Osteoblast (primary cell): ENCODE measurements at regions not wholly inside any gene's neighbourhood (a gene's known extent, or its start where the extent isn't known, plus 50 kb on each side); places are given as distances from the start of the nearest gene placed in this dataset.

Experiments used
- DNase-seq: peaks from one replicate; pipeline ENCODE4 v3.0.0; 2011; ENCODE audit warnings: low spot score, mixed read lengths; ENCODE audit not compliant: insufficient read length; ENCODE audit errors: missing footprints
- H2AFZ ChIP-seq: 2 replicates; pipeline ENCODE4 v1.6.0; 2011; ENCODE audit warnings: mild to moderate bottlenecking, low read length
- H3K27ac ChIP-seq: 2 replicates; pipeline ENCODE4 v1.5.1; 2011; ENCODE audit warnings: mild to moderate bottlenecking, low read depth, low read length, moderate library complexity
- H3K27me3 ChIP-seq: 2 replicates; pipeline ENCODE4 v1.6.0; 2012; ENCODE audit warnings: mild to moderate bottlenecking, control low read depth, inconsistent platforms, low read length, moderate library complexity; ENCODE audit not compliant: insufficient read depth
- H3K36me3 ChIP-seq: 2 replicates; pipeline ENCODE4 v1.5.1; 2011; ENCODE audit warnings: mild to moderate bottlenecking, low read length, control low read depth, moderate library complexity; ENCODE audit not compliant: insufficient read depth
- H3K4me1 ChIP-seq: 2 replicates; pipeline ENCODE4 v1.5.1; 2011; ENCODE audit warnings: mild to moderate bottlenecking, low read length, control low read depth, moderate library complexity; ENCODE audit not compliant: insufficient read depth
- H3K4me2 ChIP-seq: 2 replicates; pipeline ENCODE4 v1.6.0; 2011; ENCODE audit warnings: mild to moderate bottlenecking, low read length; ENCODE audit not compliant: insufficient read depth
- H3K4me3 ChIP-seq: fragments of 200-600 bp; sonication (generic); 3 replicates; pipeline ENCODE4 v1.5.1; 2012; ENCODE audit warnings: mild to moderate bottlenecking, low read length, inconsistent platforms; ENCODE audit not compliant: insufficient read depth
- H3K79me2 ChIP-seq: 2 replicates; pipeline ENCODE4 v1.6.0; 2012; ENCODE audit warnings: mild to moderate bottlenecking, low read length, control low read depth, inconsistent platforms; ENCODE audit not compliant: insufficient read depth
- H3K9me3 ChIP-seq: 2 replicates; pipeline ENCODE4 v1.5.1; 2011; ENCODE audit warnings: low read depth, low read length, control low read depth
- H4K20me1 ChIP-seq: 2 replicates; pipeline ENCODE4 v1.6.0; 2012; ENCODE audit warnings: mild to moderate bottlenecking, low read length, control low read depth; ENCODE audit not compliant: insufficient read depth
- CTCF ChIP-seq: IDR thresholded peaks from 2 replicates; pipeline ENCODE4 v1.5.1; 2011; ENCODE audit warnings: mild to moderate bottlenecking, low read depth, low read length, moderate library complexity; ENCODE audit errors: extremely low read depth

GRCh38 chr10:112098682-112099081 lies 84.9 kb downstream of the GPAM start:
- no peak overlapping the region for H2AFZ ChIP-seq
- no peak overlapping the region for H3K27ac ChIP-seq
- no peak for TF ChIP-seq CTCF
- no peaks in the 10 kb centered on the region for H3K4me1 ChIP-seq
- H3K9me3 ChIP-seq, result no peaks in the 10 kb centered on the region
- H3K4me2 ChIP-seq, result no peak overlapping the region
- no peaks in the 10 kb centered on the region for H3K27me3 ChIP-seq
- no peak overlapping the region for H3K4me3 ChIP-seq
- no peaks in the 10 kb centered on the region for H3K36me3 ChIP-seq
- H4K20me1 ChIP-seq, result no peaks in the 10 kb centered on the region
- H3K79me2 ChIP-seq, result no peaks in the 10 kb centered on the region
- DNase-seq, result no peak
